T-helper 2 cell treated with Interferon-gamma antibody and Interleukin-4, amounts not matched to agents 5 μg/mL and 100 μg/mL, for 36 hours (primary cell): ENCODE measurements at regions not wholly inside any gene's neighbourhood (a gene's known extent, or its start where the extent isn't known, plus 50 kb on each side); places are given as distances from the start of the nearest gene placed in this dataset.

Experiments
- DNase-seq: peaks from one replicate; pipeline ENCODE4 v3.0.0; 2021; ENCODE audit warnings: low spot score
- H3K27ac Mint-ChIP-seq: one replicate; pipeline ENCODE4 v1.8.0; 2021; ENCODE audit warnings: mild to moderate bottlenecking, mixed read lengths
- H3K27me3 Mint-ChIP-seq: one replicate; pipeline ENCODE4 v1.8.0; 2021; ENCODE audit warnings: low read depth, mixed read lengths
- H3K36me3 Mint-ChIP-seq: one replicate; pipeline ENCODE4 v1.8.0; 2021; ENCODE audit warnings: low read depth, mixed read lengths
- H3K4me1 Mint-ChIP-seq: one replicate; pipeline ENCODE4 v1.8.0; 2021; ENCODE audit warnings: low read depth, mixed read lengths
- H3K4me3 Mint-ChIP-seq: one replicate; pipeline ENCODE4 v1.8.0; 2022; ENCODE audit warnings: mild to moderate bottlenecking, moderate library complexity, mixed read lengths
- H3K9me3 Mint-ChIP-seq: one replicate; pipeline ENCODE4 v1.8.0; 2021; ENCODE audit warnings: mixed read lengths

DNA sequence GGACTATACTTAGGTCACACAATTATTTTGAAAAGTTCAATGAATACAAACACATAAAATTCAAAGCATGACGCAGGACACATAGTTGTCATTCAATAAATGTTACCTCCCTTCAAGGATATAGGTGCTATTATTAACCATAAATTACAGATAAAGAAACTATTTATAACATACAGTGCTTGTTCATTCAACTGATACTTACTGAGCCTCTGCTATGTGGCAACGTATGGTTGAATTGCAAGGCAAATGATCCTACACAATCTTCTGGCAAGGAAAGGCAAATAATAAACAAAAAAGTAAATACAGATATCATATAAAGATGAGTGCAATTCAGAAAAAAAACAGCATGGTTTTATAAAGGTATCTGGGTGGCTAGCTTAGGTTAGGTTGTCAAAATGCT lies 614.7 kb downstream of the LTN1 start:
- no peak for DNase-seq
- Mint-ChIP-seq H3K4me3 (no peak overlapping the region), H3K36me3 (no peaks in the 10 kb centered on the region), H3K27me3 (no peaks in the 10 kb centered on the region), H3K4me1 (no peaks in the 10 kb centered on the region), H3K27ac (no peak overlapping the region), H3K9me3 (peaks cover 7% of the 10 kb centered on the region)

DNA sequence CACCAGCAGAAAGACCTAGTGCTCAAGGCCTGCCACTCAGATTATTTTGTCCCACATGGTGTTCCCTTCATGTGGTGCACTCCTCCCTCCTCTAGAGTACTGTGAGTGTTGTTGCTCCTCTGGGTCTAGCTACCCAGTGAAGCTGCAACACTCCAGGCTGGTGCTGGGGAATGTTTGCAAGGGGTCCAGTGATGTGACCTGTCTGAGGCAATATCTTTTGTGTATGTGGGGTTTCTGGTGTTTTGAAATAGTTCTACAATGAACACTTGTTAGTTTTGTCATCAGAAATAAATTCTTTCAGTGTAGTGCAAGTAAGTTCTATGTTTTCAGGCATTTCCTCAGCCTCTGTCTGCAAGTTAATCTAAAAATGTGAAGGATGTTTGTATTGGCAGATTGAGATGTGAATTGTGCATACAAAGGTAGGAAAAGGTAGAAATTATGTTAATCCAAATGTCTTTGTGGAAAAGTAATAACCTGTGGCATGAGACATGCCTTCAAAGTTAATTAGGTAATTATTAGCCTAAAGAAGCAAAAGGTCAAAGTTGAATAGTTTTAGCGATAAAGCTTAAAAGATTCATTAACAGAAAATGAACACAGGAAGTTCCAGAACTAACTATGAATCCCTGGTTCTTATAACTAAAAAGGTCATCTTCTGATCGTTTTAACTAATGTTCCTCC lies 616.8 kb downstream of the LTN1 start:
- DNase-seq = no peak
- Mint-ChIP-seq H3K27me3 (no peaks in the 10 kb centered on the region), H3K36me3 (no peaks in the 10 kb centered on the region), H3K27ac (no peak overlapping the region), H3K4me3 (no peak overlapping the region), H3K4me1 (no peaks in the 10 kb centered on the region), H3K9me3 (peaks cover 7% of the 10 kb centered on the region)

DNA sequence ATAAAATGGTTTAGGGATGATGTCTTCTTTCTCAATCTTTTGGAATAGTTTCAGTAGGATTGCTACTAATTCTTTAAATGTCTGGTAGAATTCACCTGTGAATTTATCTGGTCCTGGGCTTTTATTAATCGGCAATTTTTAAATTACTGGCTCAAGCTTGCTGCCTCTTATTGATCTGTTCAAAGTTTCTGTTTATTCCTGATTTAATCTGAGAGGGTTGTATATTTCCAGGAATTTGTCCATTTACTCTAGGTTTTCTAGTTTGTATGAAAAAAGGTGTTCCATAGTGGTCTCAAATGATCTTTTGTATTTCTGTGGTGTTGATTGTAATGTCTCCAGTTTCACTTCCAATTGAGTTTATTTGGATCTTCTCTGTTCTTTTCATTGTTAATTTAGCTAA lies 617.8 kb downstream of the LTN1 start:
- no peak overlapping the region for H3K4me3 Mint-ChIP-seq
- H3K27ac Mint-ChIP-seq = no peak overlapping the region
- no peaks in the 10 kb centered on the region for H3K27me3 Mint-ChIP-seq
- H3K4me1 Mint-ChIP-seq = no peaks in the 10 kb centered on the region
- peaks cover 7% of the 10 kb centered on the region for H3K9me3 Mint-ChIP-seq
- no peak for DNase-seq
- no peaks in the 10 kb centered on the region for H3K36me3 Mint-ChIP-seq

DNA sequence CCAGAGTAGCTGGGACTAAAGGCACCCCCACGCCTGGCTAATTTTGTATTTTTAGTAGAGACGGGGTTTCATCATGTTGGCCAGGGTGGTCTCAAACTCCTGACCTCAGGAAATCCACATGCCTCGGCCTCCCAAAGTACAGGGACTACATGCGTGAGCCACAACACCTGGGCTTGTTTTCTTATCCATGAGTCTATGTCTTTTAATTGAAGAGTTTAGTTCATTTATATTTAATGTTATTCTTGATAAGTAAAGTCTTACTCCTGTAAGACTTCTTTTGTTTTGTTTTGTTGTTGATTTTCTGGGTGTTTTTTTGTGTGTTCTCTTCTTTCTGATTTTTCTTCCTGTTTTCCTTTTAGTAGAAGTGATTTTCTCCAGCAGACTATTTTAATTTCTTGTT lies 621.0 kb downstream of the LTN1 start:
- H3K9me3 Mint-ChIP-seq = peaks cover 7% of the 10 kb centered on the region

DNA sequence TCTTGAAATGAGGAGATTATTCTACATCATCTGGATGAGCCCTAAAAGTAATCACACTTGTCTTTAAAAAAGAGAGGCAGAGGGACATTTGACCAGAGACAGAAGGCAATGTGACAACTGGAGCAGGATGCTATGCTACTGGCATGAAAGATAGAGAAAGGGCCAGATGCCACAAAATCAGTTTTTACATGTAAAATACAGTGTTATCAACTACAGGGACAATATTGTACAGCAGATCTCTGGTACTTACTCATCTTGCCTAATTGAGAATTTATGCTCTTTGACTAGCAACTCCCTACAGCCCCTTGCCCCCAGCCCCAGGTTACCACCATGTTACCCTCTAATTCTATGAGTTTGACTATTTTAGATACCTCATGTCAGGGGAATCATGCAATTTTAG lies 633.4 kb downstream of the LTN1 start:
- Mint-ChIP-seq H3K27ac (no peak overlapping the region), H3K36me3 (no peaks in the 10 kb centered on the region), H3K4me1 (no peaks in the 10 kb centered on the region), H3K9me3 (no peaks in the 10 kb centered on the region), H3K4me3 (no peak overlapping the region), H3K27me3 (no peaks in the 10 kb centered on the region)
- DNase-seq = no peak

More for the DNA sequence above, 621.0 kb downstream of the LTN1 start:
- Mint-ChIP-seq H3K27ac (no peak overlapping the region), H3K4me1 (no peaks in the 10 kb centered on the region), H3K27me3 (no peaks in the 10 kb centered on the region), H3K36me3 (no peaks in the 10 kb centered on the region), H3K4me3 (no peak overlapping the region)
- no peak for DNase-seq

DNA sequence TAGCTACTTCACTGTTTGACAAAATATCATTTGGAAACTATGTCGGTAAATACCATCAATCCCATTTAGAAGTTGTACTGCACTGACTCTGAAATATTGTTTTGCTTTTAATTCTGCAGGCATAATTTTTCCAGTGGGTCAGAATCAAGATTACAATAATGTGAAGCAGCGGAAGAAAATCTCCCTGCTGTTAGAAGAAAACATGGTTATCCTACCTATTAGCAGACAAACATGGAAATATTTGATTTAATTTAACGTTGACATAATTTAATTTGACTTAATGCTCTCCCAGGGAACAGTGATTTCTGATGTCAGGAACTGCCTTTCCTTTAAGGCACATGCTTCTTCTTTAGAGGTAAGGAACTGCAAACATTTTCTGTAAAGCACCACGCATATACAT lies 634.0 kb downstream of the LTN1 start:
- H3K27ac Mint-ChIP-seq = no peak overlapping the region
- DNase-seq = no peak
- H3K4me3 Mint-ChIP-seq = no peak overlapping the region
- no peaks in the 10 kb centered on the region for H3K9me3 Mint-ChIP-seq
- no peaks in the 10 kb centered on the region for H3K27me3 Mint-ChIP-seq
- H3K36me3 Mint-ChIP-seq = no peaks in the 10 kb centered on the region
- H3K4me1 Mint-ChIP-seq = no peaks in the 10 kb centered on the region

DNA sequence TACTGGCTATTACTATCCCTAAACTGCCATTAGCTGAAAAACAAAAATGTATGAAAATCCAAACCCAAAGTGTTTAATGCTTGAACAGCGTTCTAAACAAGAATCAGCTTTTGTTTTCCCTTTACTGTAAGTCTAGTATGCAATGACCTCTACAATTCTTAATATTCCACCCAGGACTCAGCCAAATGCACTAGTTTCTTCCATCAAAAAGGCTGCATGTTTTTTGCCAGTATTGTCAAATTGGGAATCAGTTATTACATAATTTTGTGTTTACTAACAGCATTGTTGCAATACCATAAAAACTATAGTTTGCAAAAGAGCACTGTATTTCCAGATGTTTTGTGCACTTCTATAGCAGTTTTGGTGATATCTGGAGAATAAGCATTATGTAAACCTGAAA lies 634.5 kb downstream of the LTN1 start:
- Mint-ChIP-seq H3K27ac (no peak overlapping the region), H3K27me3 (no peaks in the 10 kb centered on the region)

DNA sequence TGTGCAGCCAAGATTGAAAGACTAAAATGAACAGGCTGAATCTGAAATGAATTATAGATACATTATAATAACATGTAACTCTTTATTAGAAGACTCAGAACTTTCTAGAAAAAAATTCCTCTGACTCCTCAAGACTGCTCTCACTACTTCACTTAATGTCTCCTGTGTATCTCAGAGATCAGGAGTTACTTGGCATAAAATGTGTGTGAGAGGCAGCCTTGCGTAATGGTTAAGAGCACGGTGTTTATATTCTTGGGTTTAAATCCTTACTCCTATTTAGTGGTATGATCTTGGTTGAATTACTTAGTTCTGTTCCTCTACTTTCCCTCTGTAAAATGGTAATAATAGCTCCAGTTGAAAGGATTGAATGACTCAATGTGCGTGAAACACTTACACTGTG lies 634.9 kb downstream of the LTN1 start:
- Mint-ChIP-seq H3K4me3 (no peak overlapping the region), H3K9me3 (no peaks in the 10 kb centered on the region), H3K36me3 (no peaks in the 10 kb centered on the region), H3K4me1 (no peaks in the 10 kb centered on the region), H3K27me3 (no peaks in the 10 kb centered on the region), H3K27ac (no peak overlapping the region)
- DNase-seq = no peak

More for the DNA sequence above, 634.5 kb downstream of the LTN1 start:
- Mint-ChIP-seq H3K36me3 (no peaks in the 10 kb centered on the region), H3K4me1 (no peaks in the 10 kb centered on the region), H3K4me3 (no peak overlapping the region), H3K9me3 (no peaks in the 10 kb centered on the region)
- DNase-seq = no peak

DNA sequence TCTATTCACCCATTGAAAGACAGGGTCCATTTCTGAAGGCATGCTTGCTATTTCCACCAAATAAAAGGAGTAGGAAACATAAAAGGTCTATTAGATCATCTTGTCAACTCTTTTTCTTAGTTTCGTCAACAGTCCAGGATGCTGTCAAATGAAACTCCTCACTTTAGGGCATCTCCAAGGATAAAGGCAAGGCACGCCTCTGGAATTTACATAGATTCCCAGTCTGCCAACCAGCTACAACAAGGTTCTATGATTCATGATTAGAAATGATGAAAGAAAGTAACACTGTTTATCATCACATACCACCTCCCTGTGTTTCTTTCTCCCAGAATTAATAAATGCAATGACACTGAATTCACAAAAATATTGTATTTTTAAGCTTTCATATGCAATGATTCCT lies 636.3 kb downstream of the LTN1 start:
- H3K4me3 Mint-ChIP-seq = no peak overlapping the region
- H3K36me3 Mint-ChIP-seq = no peaks in the 10 kb centered on the region
- no peaks in the 10 kb centered on the region for H3K27me3 Mint-ChIP-seq
- H3K27ac Mint-ChIP-seq = no peak overlapping the region
- no peak for DNase-seq
- H3K4me1 Mint-ChIP-seq = no peaks in the 10 kb centered on the region
- H3K9me3 Mint-ChIP-seq = no peaks in the 10 kb centered on the region

DNA sequence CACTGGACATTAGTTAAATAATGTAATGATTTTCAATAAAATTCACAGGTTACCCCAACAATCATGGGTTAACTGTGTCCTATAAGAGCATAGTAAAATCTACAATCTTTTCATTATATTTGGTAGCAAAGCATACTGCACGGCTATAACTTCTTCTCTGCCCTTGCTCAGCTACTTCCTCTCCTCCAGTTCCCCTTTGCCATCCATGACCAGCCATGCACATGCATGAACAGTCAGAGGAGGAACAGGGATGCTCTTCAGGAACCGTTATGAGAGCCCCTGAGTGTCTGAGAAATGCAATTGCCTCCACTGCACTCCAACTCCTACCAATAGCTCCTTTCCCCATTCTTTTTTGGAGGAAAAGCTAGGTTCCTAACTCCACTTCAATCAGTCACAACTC lies 646.7 kb downstream of the LTN1 start:
- Mint-ChIP-seq H3K27me3 (no peaks in the 10 kb centered on the region), H3K36me3 (no peaks in the 10 kb centered on the region), H3K4me3 (no peak overlapping the region), H3K9me3 (no peaks in the 10 kb centered on the region), H3K27ac (no peak overlapping the region), H3K4me1 (no peaks in the 10 kb centered on the region)
- DNase-seq = no peak

DNA sequence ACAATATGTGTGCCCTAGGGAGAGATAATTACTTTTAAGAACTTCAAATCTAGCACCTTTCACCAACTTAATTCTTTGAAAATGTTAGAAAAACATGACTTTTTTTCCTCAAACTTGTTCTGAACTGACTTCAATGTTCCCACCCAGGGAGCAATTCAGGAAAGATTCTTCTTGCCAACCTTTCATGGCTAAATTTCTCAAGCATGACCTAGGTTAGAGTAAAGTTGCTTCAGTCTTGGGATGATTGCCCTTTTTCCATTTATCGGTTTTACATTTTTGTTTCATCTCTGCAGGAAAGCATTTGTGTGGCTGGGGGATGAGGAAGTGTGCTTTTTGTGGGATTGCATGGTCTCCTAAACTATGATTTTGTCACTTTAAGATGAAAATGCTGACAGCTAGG lies 647.7 kb downstream of the LTN1 start:
- no peak overlapping the region for H3K4me3 Mint-ChIP-seq
- no peaks in the 10 kb centered on the region for H3K4me1 Mint-ChIP-seq
- no peak overlapping the region for H3K27ac Mint-ChIP-seq
- H3K36me3 Mint-ChIP-seq = no peaks in the 10 kb centered on the region
- no peak for DNase-seq
- H3K9me3 Mint-ChIP-seq = no peaks in the 10 kb centered on the region
- H3K27me3 Mint-ChIP-seq = no peaks in the 10 kb centered on the region

DNA sequence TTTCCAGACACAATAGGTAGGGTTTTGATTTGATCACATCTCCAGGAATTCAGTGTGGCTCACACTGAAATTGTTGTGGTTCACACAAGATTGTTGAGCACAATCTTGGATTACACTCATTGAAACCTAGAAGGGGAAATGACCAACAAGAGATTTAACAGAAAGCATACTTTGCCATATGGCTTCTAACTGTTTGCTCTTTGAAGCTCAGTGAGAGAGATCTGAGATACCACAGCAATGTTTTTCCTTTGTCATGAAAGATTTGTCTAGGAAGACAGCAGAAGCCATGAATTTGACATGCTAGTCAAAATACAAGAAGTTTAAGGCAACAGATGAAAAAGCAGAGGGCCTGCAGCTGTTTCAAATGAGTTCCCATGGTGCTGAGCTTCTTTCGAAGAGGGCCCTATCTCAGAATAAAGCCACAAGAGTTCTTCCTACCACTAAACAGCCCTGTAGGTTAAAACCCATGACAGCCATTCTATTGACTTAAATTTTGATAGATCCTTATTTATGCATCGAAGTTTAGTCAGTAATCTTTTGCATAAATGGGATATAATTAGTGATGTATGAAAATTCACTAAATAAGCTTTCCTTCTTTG lies 650.4 kb downstream of the LTN1 start:
- H3K4me1 Mint-ChIP-seq = no peaks in the 10 kb centered on the region
- no peaks in the 10 kb centered on the region for H3K9me3 Mint-ChIP-seq
- H3K36me3 Mint-ChIP-seq = no peaks in the 10 kb centered on the region
- DNase-seq = no peak
- H3K4me3 Mint-ChIP-seq = no peak overlapping the region
- H3K27me3 Mint-ChIP-seq = no peaks in the 10 kb centered on the region
- H3K27ac Mint-ChIP-seq = no peak overlapping the region

DNA sequence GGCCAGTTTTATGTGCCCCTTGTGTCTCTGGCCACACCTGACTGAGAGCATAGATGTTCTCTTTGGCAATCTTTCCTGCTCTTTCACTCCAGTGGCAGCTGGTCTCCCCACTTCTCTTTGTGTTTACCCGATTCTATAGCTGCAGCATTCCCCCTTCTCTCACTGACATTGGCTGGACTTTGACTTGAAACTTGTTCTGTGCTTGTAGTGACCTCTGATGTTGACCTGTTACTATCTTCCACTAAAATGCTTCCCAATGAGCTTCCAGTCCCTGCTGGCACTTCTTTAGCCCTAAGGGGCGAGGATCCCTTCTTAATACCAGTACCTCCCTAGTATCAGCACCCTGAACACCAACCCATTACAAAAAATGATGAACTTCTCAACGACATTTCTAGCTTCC lies 653.3 kb downstream of the LTN1 start:
- Mint-ChIP-seq H3K9me3 (no peaks in the 10 kb centered on the region), H3K4me3 (no peak overlapping the region), H3K36me3 (no peaks in the 10 kb centered on the region), H3K4me1 (no peaks in the 10 kb centered on the region), H3K27ac (no peak overlapping the region), H3K27me3 (no peaks in the 10 kb centered on the region)
- DNase-seq = no peak

DNA sequence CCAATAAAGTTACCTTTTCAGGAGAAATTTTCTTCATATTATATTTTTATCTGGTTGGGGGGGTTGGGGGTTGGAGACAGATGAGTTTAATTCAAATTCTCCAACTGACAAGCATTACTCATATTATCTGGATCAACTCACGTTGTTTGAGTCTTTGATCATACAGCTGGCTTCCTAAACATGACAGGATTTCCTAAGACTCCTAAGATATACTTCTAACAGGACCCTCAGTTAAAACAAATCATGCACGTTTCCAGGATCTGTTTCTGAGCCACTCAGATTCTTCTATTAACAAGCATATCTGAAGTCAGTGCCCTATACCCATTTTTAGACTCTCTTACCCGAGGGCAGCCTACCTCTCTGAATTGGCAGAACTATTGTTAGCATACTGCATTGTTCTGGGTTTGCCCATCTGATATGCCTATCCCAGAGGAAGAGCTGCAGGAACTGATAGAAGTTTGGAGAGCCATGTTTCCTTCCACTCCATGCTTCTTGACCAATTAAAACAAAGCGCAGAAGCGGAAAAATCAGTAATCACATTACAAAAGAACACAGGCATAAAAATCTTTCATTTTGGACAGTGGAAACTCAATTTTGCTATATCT lies 653.9 kb downstream of the LTN1 start:
- Mint-ChIP-seq H3K4me3 (no peak overlapping the region), H3K4me1 (no peaks in the 10 kb centered on the region), H3K27ac (no peak overlapping the region), H3K9me3 (no peaks in the 10 kb centered on the region), H3K36me3 (no peaks in the 10 kb centered on the region), H3K27me3 (no peaks in the 10 kb centered on the region)
- DNase-seq = no peak

DNA sequence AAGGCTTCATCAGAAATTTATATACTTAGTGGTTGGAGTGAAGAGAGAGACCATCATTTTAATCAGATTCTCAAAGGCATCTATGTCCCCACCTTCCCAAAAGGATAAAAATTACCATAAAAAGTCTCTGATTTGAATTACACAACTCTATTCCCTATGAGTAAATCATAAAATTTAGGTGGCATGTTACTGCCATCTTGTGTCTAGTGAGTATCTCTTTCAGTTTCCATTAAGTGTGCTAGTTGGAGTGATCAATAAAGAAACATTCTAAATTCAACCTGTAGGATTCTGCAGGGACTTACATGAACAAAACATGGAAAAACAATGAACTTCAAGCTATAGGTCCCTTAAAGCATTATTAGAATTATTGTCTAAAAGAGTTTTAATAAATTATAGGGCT lies 655.4 kb downstream of the LTN1 start:
- Mint-ChIP-seq H3K27me3 (no peaks in the 10 kb centered on the region), H3K36me3 (no peaks in the 10 kb centered on the region), H3K27ac (no peak overlapping the region), H3K9me3 (no peaks in the 10 kb centered on the region), H3K4me1 (no peaks in the 10 kb centered on the region), H3K4me3 (no peak overlapping the region)
- no peak for DNase-seq
